GM12872 (cell line): ENCODE measurements at regions not wholly inside any gene's neighbourhood (a gene's known extent, or its start where the extent isn't known, plus 50 kb on each side); places are given as distances from the start of the nearest gene placed in this dataset.
A peak's percentile ranks its signal among the peaks of the same experiment; 100 is the strongest.

Source experiments
- TF ChIP-seq, protein P1 (sequence below): IDR thresholded peaks from 3 replicates; pipeline ENCODE4 v1.5.1; 2011; ENCODE audit warnings: low read depth, mild to moderate bottlenecking, low read length, moderate library complexity; ENCODE audit not compliant: insufficient read depth

DNA sequence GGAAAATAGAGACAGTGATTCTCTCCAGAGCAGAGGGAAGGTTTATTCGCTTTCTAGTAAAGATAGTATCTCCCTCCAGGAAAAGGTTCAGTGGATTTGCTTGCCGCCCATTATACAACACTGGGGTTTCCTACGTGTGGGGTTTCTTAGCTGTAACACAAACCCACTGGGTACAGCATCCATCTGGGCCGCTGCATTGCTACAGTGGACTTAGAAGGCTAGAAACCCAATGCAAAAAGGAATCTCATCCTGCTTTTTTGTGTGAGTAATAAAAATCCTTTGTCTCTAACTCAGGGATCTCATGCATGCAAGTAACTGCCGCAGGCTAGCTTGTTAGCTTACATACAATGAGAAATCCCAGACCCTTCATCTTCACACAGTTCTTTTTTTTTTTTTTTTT lies 67.1 kb upstream of the BCL2L14 start:
- TF ChIP-seq, protein P1, sequence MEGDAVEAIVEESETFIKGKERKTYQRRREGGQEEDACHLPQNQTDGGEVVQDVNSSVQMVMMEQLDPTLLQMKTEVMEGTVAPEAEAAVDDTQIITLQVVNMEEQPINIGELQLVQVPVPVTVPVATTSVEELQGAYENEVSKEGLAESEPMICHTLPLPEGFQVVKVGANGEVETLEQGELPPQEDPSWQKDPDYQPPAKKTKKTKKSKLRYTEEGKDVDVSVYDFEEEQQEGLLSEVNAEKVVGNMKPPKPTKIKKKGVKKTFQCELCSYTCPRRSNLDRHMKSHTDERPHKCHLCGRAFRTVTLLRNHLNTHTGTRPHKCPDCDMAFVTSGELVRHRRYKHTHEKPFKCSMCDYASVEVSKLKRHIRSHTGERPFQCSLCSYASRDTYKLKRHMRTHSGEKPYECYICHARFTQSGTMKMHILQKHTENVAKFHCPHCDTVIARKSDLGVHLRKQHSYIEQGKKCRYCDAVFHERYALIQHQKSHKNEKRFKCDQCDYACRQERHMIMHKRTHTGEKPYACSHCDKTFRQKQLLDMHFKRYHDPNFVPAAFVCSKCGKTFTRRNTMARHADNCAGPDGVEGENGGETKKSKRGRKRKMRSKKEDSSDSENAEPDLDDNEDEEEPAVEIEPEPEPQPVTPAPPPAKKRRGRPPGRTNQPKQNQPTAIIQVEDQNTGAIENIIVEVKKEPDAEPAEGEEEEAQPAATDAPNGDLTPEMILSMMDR, result no peak

DNA sequence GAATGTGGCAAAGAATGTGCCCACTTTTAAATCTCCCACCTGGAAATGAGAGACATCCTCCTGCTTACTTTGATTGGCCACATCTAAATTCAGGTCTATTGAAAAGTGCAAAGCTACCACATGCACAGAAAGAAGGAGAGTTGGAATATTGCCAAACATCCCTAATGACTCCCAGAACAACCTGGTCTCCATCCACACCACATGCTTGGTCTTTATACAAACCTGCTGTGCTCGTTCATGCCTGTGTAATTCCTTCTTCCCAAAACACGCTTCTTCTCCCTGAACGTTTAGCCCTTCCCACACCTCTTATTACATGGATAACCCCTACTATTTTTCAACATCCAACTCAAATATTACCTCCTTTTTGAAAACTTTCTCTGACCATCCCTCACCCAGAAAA lies 66.2 kb upstream of the BCL2L14 start:
- TF ChIP-seq, protein P1, result no peak

DNA sequence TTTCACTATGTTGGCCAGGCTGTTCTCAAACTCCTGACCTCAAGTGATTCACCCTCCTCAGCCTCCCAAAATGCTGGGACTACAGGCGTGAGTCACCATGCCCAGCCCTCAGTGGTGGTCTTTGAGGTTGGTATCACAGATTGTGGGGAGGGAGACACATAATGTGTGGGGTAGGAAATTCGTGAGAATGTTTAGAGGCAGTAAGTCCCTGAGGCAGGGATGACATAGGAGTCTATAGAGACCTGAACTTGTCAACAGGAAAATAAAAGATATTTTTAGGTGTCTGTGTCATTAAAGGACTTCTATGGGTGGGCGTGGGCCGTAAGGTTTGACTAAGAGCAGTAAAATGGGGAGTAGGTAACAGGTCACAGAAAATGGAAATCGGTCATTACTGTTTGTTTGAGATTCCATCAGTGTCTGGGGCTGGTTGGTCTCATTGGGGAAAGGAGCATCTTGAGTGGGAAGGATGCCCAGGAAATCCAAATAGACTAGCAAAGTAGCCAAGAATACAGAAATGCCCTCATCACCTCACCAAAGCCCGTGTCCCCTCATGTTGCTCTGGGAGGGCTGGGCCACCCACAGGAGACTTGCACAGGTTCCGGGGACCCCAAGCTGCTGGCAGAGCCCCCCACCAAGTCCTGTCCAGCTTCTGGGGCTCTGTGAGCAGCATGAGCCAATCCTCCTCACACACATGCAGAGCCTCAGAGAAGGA lies 63.6 kb upstream of the BCL2L14 start:
- TF ChIP-seq, protein P1, result no peak

DNA sequence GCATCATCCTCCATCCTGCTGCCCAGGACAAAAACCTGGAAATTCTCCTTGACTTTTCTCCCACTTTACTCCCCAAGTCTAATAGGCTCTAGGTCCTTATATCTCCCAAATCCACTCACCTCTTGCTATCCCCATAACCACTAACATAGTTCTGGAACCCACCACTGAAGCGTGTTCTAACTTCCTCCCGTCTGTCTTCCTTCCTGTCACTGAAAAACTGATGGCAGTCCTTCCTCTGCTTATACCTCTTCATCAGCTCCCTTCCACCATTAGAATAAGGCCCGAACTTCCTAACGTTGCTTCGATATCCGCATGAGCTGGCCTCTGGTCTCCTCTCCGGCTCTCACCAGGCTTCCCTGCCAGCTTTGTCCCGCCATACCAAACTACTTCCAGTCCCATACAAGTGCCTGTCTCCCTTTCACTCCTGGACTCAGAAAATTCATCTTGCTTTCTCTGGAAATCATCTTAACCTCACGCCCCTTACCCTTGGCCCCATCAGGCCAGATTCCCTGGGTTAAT lies 63.0 kb upstream of the BCL2L14 start:
- TF ChIP-seq, protein P1, result no peak

DNA sequence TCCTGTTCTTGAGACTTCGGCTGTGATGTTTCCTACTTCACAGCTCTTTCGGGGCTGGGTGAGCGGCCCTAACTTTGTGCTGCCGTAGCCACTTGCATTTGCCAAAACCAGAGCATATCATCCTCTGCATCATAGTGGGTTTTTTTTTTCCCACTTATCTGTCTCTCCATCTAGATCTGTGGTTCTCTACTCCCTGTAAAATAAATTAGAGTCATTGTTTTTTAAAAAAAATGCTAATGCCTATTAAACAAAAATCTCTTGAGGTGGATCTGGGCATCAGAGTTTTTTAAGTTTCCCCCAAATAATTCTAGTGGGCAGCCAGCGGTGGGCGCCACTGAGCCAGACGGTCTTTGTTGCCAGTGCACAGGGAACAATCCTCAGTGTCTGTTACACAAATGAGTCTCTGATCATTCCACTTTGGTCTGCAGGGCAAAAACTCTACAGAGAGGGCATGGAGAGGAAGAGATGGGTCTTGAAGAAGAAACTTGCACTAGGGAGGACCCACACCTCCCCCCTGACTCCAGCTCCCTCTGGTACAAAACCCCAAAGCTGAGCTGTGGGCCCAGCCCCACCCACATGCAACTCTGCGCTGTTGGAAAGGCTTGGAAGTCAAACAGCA lies 62.4 kb upstream of the BCL2L14 start:
- TF ChIP-seq, protein P1, result peak; percentile 61

DNA sequence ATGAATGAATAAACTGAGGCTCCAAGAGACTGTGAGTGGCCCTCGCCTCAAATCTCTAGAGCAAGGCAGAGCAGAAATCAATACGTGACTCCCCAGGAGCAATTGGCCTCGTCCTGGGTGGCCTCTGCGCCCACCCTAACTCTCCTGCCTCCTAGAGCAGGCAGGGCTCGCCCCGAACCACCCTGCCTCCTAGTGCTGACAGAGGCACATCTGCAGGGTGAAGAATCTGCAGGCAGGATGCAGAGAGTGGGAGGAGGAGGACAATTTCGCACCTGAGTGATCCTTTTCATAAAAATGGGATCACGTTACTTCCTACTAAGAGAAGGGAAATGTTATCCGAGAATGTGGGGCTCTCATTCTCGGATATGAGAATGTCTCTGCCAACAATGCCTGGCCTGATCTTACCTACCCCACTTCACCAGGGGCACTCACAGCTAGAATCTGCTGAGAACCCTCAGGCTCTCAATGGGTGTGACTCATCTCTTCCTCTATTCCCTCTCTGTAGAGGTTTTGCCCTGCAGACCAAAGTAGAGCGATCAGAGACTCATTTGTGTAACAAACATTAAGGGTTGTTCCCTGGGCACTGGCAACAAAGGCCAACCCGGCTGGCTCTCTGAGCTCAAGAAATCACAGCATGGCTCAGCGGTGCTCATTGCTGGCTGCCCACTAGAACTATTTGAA lies 61.7 kb upstream of the BCL2L14 start:
- TF ChIP-seq, protein P1, result peak; percentile 50; the same call in 1 of the 3 replicates
